Fibroblast of skin of right biceps (primary cell): ENCODE measurements at regions not wholly inside any gene's neighbourhood (a gene's known extent, or its start where the extent isn't known, plus 50 kb on each side); places are given as distances from the start of the nearest gene placed in this dataset.

Source experiments
- DNase-seq: peaks from one replicate; pipeline ENCODE4 v3.0.0-alpha.2; 2013

DNA sequence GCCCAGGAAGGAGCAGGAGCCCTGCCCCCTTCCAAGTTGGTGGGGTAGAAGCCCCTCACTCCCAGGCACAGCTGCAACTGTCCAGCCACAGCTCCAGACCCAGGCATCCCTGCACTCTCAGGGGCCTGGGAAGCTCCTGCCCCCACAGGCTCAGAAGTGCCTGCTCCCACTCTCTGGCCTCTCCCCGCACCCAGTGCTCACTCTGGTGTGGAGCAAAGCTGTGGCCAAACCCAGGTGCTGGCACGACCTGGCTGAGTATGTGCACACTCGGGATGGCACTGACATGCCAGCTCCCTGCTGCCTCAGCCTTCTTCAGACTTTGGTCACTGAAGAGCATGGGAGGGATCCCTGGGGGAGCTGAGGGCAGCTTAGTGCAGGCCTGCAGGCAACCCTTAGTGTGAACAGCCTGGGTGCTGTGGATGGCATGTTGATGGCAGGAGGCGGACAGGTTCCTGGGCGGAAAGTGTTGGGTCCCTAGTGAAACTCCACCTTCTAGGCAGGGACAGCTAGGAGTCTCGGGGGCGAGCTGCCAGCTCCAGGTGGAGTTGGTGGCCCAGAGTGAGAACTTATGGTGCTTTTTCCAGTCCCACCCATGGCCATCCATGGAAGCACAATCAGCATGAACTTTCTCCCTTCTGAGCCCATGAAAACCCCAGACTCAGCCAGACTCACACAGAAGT, 489.2 kb upstream of the ROBO2 start:
- no peak for DNase-seq

DNA sequence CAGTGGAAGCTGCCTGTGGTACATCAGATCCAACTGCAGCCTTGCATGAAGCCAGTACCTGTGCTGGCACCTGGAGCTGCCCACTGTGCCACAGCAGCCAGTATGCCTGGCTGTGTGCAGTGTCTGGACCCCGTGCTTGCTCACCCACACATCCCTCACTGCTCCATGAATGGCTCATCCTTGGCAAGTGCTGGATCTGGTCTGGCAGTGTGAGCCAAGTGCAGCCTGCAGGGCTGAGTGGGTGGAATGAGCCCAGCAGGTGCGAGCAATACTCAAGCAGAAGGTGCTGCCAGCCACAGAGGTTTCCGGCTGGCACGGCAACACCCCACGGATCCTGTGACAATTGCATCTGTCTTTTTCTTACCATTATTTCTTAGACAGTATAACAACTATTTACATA, 488.2 kb upstream of the ROBO2 start:
- DNase-seq: no peak

DNA sequence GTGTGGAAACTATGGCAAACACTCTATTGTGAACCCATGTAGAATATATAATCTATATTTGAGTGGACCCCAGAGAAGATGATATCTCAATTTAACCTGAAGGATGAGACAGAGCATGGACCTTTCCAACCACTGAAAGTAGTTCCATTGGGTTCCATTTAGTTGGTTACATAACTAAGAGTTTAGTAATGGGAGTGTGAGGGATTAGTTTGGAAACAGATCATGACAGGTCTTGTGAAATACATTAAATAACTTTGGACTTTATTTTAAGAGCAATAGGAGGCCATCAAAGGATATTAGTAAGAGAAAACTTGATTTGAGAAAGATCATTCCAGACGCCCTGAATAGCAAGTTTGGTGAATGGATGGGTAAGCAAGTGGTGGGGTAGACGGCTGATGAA, 487.2 kb upstream of the ROBO2 start:
- DNase-seq: peak; percentile 6

DNA sequence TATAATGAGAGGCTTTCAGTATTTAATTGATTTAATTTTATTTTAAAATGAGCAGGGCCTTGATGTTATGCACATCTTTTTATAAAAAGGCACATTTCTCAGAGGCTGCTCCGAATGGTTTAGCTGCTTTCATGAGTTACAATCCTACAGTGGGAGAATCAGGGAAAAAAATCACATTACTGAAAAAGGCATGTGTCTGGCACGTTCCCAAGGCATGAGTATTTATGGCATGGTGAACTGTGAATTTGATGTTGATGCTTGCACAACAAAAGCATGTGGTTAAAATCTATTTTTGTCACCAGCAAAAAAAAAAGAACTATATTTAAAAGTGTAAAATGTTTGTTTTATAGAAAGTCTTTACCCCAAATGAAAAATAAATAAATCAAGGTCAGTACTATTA, 485.2 kb upstream of the ROBO2 start:
- DNase-seq: peak; percentile 70

DNA sequence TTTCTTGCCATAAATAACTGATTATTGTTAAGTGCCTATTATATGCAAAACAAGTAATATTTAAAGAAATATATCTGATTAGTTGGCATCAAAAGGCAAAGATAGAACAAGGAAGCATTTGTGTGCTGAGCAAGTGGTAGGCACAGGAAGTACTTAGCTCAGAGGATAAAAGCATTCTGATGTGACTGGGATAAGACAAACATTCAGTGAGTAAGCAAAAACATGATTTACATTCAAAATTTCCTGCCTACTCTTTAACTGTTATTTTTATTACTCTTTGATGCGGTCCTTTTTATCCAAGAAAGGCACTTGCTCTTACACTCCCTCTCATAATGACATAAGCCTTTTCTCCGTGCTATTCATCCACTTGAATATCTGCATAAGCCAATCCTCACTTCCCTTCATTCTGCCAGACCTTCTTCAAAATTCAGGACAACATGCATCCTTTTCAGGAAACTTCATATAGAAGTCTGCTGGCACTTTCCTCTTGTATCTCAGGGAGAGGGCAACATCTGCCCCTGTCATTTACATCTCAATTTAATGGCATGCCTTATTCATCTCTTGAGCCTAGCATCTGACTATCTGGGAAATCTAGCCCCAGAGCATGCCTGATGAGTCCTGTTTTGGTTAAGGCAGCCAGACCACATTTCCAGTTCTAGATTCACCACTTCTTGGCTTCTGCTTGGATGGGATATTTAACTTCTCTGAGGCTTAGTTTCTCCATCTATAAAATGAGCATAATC, 478.2 kb upstream of the ROBO2 start:
- DNase-seq: no peak

DNA sequence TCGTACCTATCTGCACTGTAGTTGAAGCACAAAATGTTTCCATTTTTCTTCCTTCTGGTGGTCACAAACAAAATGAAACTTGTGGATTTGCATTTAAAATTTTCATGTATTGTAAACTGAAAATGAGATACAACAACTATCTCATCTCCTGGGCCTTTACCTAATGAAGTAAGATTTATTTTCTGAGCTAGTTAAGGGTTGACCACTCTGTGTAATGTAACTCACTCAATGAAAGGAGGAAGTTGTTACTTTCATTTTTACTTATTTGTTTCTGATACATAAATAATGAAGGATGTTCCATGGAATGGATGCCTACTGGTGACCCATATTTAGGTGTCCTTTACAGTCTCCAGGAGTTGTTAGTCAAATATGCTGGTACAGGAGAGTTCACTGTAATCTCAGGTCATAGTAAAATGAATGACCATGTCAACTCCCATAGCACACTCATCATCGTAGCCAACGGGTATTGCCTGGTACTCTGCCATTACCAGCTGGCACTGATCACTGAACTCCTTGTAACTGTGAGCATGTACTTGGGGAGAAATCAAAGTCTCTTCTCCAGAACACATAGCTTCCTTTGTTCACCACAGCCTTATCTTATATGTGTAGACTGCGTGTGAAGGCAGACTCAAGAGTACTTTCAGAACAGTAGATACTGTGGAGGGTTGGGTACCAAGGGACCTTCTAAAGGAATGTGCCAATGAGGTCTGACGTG, 474.2 kb upstream of the ROBO2 start:
- DNase-seq: no peak

DNA sequence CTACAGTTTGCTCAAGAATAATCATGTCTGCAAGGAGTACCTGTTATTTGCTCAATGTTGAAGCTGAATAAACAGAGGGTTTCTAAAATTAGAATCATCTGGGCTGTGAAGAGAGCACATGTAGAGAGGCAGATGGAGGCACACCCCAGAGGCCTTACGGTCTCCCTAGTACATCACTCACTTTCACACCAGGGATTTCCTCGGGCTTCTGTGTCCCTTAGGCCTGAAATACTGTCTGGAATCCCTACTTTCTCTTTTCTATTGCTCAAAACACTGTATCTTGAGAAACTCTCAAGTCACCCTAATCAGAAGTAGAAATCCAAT, 473.7 kb upstream of the ROBO2 start:
- no peak for DNase-seq

DNA sequence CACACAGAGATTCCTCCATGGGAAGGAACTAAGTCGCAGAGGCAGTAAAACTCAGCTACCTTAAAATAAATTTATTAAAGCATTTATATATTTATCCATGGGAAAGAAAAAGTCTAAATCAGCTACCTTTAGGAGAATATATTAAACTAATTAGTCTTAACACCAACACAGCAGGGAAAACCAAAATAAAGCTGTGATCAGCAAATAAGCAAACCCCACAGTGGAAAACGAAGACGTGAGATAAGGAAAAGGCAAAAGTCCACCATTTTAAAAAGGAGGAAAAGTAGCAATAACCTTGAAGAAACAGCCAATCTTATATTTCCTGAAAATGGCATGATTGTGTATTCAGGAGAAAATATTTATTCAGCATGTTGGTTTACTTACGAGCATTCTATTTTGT, 473.0 kb upstream of the ROBO2 start:
- DNase-seq: no peak

DNA sequence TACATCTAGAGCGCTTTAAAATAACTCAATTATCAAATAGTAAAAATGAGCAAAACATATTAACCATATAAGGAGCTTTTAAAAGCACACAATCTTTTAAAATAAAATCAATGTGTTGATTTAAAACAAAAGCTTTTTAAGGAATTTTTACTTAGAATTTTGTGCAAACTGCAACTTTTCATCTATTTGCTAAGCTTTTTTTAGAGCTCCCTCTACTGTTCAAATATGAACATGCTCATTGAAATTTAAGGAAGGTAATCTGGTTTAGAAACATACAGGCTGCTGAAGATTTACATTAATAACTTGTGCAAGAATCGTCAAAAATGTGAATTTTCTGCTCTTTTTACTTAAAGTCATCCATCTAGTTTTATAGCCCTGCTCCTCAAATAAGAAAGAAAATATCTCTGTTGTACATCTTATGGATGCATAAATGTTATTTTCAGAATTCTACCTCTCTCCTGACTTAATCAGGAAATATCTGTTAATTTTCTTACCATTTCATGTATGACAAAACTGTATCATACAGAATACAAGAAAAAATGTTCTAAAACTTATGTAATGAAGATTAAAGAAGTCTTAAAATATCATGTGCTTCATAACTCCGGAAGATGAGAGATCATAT, 469.4 kb upstream of the ROBO2 start:
- peak; percentile 13 for DNase-seq

DNA sequence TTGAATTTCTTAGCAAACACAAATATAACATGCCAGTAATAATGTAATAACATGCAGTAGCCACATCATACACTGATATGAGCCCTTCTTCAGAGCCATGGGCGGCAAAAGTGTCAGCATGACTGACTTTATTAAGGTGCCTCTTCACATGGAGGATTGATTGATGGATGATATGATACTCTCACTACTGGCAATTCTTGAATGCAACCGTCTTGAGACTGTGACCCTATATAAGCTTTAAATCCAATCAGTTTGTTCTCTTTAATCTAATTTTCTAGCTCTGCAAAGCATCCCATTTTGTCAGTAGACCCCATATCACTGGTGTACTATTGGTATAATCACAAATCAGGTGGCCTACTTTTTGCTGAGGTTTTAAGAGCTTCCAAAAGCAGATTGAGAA, 463.7 kb upstream of the ROBO2 start:
- DNase-seq: no peak

DNA sequence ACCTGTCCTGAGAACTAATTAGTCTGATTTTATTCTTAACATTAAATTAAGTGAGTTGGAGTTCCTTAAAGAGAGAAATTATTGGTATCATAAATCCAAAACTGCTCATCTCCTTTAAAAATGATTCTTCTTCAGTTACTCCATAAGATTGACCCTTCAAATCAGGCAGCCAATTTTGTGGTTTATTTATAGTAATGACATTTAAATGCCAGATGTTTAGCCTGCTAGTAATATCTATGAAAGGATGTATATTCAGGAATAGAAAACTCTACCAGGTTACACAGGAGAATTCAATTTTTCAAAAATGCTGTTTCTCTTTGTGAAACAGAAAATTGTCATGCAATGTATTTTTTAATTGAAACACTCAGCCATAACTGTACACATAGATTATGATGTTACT, 457.8 kb upstream of the ROBO2 start:
- no peak for DNase-seq

DNA sequence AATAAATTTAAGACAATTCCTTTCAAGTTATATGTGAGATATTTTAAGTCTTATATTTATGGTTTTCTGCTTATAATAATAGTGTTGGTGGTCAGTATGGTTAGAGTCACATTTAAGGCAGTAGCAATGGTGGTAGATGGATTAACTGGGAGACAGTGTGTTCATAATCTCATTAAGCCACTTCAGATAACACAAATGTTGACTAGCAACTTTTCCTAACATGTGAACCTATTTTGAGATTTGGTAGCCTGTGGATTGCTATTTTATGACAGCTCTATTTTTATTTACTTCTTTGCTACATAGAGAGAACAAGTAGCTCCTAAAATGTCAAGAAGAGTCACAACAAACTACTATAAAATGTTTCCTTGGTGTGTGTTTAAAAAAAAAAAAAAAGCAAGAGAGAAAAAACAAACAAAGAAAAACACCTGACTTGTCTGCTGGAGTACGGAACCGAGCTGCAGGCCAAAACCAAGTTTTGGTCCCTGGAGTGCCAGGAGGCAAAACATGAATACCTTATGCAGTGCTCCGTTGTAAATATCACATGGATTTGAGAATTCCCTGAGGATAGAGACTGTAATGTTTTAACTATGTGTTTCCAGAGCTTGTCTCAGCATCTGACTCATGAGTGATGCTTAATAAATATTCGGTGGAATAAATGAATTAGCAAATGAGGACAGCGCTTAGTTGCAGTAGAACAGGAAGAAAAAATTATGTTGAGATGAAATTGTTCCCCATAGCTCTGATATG, 457.1 kb upstream of the ROBO2 start:
- DNase-seq: peak; percentile 25

DNA sequence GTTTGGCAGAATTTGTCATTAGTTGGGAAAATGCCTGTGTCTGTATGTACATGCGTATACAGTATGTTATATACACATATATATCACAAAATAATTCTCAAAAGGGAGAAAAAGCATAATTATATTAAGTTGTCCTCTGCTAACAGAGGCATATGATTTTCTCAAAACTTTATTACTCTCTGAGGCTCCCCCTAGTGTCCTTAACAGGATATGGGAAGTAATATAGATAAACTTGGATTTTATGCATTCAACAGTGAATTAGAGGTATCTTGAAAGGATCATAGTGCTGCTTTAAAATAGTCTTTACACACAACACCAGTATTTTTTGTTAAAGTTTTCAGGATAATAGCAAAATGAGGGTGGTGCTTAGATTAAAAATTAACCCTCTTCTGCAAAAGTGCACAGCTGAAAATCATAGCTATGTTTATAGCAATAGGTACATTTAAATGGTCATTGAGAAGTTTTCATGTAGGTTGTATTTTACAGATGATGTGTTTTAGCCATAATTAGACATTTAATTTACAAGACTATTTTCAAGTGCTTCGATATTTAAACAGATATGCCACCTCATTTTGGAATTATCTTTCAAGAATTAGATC, 454.0 kb upstream of the ROBO2 start:
- DNase-seq: peak; percentile 15

DNA sequence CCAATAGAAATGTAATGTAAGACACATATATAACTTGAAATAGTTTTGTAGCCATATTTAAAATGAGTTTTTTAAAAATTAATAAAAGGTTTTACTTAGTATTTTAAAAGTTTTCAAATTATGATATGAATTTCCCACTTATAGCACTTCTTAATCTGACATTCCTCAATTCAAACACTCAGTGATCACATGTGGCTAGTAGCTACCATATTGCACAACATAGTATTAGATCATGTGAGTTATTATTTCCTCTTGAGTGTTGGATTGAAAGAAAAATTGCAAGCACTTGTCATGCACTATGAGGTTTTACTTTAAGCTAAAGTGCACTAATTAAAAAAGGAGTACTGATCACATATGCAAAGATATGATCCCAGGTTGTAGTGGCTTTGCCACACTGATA, 453.4 kb upstream of the ROBO2 start:
- no peak for DNase-seq

DNA sequence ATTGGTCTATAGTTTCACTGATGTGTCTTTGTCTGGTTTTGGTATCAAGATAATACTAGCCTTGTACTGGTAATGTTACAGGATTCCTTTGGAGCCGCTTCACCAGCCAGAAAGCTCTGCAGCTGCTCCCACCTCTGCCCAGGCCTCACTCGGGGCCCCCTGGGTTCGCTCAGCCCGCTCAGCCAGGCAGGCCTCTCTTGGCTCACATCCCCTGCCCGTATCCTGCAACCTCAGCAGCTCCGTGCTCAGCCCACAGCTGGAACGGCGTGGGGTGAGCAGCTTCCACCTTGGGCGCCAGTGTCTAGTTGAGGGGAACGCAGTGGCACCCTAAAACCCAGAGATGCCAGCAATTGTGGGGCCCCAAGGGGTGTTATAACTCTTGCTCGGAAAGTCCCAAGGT, 429.7 kb upstream of the ROBO2 start:
- DNase-seq: no peak

DNA sequence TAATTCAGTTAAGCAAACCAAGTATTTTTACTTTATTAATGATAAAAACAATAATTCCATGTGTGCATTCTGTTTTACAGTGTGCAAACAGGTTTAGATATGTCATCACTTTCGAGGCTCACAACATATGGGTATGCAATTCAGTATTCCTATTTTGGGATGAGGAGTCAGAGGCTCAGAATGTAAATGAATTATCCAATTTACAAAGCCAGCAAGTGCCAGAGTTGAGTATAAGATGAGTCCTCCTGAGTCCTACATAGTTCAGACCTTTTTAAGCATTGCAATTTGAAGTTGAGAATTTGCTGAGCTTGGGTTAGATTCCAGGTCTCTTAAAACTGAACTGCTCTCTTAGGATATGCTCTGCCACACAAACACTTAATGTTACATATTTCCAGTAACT, 424.2 kb upstream of the ROBO2 start:
- peak; percentile 22 for DNase-seq

DNA sequence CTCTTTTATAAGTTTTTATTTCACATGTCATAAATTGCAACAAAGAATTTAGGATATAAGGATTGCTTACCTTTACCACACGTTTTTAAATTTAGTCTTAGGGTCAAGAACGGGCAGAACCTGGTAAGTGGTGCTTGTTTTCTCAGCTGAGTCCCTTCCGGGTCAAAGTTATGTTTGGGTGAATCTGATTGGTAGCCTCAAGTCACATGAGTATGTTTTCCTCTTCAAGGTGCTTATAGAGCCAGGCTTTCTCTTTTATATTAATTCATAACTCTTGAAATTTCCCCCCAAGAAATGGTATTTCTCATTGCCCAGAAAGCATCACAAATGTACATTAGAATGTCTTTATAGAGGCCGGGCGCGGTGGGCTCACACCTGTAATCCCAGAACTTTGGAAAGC, 415.7 kb upstream of the ROBO2 start:
- DNase-seq: no peak

DNA sequence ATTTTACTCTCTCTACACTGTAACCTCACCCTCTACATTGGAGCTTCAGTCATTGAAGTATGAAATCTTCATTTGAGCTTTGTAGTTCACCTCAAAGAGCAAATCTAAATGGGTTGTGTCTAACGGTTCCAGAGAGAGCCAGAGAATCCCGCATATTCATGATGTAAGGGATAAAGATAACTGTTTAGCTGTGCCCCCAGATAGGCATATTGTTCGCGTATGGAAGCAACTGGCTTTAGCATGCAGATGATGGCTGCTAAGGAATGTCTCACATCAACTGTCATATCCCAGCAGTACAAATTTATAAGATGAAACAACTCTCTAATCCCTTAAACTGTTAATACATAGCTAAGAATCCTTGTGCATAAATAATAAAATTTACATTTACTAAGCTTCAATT, 412.7 kb upstream of the ROBO2 start:
- DNase-seq: no peak

DNA sequence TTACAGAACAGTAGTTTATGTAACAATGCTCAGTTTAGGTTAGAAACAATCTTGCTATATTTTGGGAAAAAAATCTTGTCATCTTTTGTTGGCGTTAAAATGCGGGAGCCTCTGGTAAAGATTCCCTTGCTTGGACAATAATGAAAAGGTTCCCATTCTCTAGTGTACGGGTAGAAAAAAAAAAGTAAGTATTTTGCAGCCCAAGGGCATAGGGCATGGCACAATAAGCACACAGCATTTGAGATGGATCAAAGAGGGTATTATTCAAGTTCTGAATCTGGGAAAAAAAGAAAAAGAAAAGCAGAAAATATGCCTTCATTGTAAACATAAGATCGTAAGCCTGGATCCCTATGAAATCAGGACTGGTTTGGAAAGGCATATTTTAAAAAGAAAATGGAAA, 408.6 kb upstream of the ROBO2 start:
- no peak for DNase-seq

DNA sequence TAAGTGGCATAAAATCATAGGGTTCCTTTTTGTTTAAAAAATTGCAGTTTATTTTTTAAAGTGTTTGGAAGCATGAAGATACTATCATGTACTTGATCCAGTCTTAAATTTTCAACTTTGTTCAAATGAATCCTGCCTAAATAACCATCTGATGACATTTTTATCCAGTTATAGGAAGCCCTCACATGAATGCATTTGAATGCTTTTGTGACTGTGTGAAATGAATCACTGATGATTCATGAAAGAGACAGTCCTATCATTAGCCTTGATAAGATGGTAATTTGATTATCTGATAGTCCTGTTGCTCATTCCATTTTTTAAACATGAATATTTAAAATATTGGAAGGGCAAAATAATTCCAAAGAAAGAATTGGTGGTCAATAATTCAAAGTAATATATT, 401.9 kb upstream of the ROBO2 start:
- DNase-seq: peak; percentile 50

DNA sequence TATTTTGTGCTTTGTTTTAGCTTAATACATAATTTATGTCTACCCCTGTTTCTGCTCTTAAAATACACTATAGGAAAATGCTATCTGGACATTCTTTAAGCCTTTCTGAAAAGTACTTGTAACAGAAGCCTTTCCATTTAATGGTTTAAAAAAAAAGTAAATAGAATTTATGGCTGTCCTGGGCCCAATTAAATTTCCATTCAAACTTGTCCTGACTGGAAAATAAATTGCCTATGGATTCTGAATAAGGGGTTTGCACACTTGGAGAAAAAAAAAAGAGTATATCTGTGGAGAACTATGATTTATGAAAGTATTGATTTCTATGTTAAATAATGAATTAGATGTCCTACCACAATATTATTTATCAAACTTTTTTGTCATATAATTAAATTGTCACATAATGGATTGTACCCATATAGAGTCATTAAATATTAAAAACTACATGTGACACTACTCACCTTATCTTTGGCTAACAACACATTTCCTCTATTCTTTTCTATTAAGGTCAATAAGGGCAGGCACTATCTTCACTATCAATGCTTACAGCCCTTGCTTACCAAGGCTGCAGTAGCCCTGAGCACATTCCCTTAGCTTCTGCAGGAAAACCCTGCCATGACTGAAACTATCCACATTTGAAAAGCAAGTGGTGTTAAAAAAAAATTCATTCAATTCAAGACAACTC, 396.1 kb upstream of the ROBO2 start:
- DNase-seq: no peak

DNA sequence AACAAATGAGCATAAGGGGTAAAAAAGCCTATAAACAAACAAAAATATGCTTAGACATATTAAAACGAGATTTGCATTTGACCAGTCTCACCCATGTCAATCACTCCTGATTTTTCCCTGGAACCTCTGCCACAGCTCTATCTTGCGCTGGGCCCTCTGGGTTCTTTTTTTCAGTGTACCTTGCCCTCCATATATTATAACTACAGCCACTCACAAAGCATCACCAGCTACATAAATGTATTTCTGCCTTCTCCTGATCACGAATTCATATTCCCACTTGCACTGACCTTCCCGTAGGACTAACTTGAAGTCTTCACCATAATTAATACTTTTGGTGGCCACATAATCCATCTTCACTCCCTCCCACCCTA, 395.6 kb upstream of the ROBO2 start:
- no peak for DNase-seq
